ENCODE measurements at regions not wholly inside any gene's neighbourhood (a gene's known extent, or its start where the extent isn't known, plus 50 kb on each side); places are given as distances from the start of the nearest gene placed in this dataset.
"Not testable (repeated sequence)": the region's sequence is repeated elsewhere in the genome, so short reads cannot be mapped to it uniquely, and the experiment has no call there.

- no peak for DNase-seq
Measured at GRCh38 chr3:193909387-193909786, 226.6 kb upstream of the HES1 start.

- no peak for DNase-seq
Measured at GRCh38 chr3:193910310-193910709, 225.6 kb upstream of the HES1 start.

- DNase-seq = peak; percentile 6 to 37
Measured at GRCh38 chr3:193910886-193911738, 224.8 kb upstream of the HES1 start.

GRCh38 chr3:193911784-193912340 lies 224.1 kb upstream of the HES1 start:
- no peak for DNase-seq

- no peak for DNase-seq
Measured at GRCh38 chr3:193912621-193913178, 223.2 kb upstream of the HES1 start.

GRCh38 chr3:193914602-193915001 lies 221.3 kb upstream of the HES1 start:
- DNase-seq = no peak

- DNase-seq = no peak
Measured at GRCh38 chr3:193915099-193915498, 220.8 kb upstream of the HES1 start.

- no peak for DNase-seq
Measured at GRCh38 chr3:193915613-193916012, 220.3 kb upstream of the HES1 start.

- no peak for DNase-seq
Measured at GRCh38 chr3:193917158-193917557, 218.8 kb upstream of the HES1 start.

GRCh38 chr3:193921465-193921864 lies 214.5 kb upstream of the HES1 start:
- DNase-seq = no peak

- no peak for DNase-seq
Measured at GRCh38 chr3:193922034-193922774, 213.7 kb upstream of the HES1 start.

GRCh38 chr3:193923958-193924357 lies 212.0 kb upstream of the HES1 start:
- DNase-seq = not testable (repeated sequence)

GRCh38 chr3:193926071-193926470 lies 209.9 kb upstream of the HES1 start:
- not testable (repeated sequence) for DNase-seq

GRCh38 chr3:193927413-193928206 lies 208.3 kb upstream of the HES1 start:
- DNase-seq = not testable (repeated sequence)

- DNase-seq = no peak
Measured at GRCh38 chr3:193928354-193929209, 207.4 kb upstream of the HES1 start.

- DNase-seq = no peak
Measured at GRCh38 chr3:193929373-193929772, 206.6 kb upstream of the HES1 start.

GRCh38 chr3:193929921-193930646 lies 205.9 kb upstream of the HES1 start:
- DNase-seq = no peak

GRCh38 chr3:193932136-193932535 lies 203.8 kb upstream of the HES1 start:
- no peak for DNase-seq

- no peak for DNase-seq
Measured at GRCh38 chr3:193932576-193932975, 203.4 kb upstream of the HES1 start.

GRCh38 chr3:193933451-193933850 lies 202.5 kb upstream of the HES1 start:
- no peak for DNase-seq

GRCh38 chr3:193935916-193936315 lies 200.0 kb upstream of the HES1 start:
- DNase-seq = no peak

All from bone marrow (tissue), 2 donors.